ENCODE measurements at regions not wholly inside any gene's neighbourhood (a gene's known extent, or its start where the extent isn't known, plus 50 kb on each side); places are given as distances from the start of the nearest gene placed in this dataset.

DNA sequence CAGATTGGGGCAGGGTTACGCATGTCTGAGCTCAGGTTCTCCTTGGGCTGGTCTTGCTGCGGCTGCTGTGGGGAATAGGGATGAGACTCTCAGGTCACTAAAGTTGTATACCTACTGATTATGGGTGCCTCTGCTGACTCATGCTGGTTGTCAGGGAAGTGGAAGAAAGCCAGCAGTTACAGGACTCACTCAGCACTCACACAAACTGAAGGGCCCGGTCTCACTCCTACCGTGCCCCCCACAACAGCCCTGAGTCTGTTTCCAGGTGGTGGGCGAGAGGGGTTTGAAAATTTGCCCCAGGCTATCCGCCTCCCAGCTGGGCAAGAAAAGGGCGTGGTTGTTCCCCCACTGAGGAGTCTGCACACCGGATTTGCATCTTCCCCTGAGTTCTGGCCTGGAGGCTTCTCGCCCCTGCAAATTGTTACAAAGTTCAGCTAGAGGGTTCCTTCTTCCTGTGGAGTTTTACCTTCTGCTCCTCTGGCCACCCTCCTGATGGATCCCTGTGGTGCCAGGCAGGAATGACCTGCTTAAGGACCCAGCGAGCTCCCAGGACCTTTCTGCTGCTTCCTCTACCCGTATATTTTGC lies 659.2 kb downstream of the HDGFL1 start:
- Mint-ChIP-seq H3K36me3 (ENCODE audit: low read depth, unreplicated experiment) (peaks cover 4% of the 10 kb centered on the region), H3K4me3 (ENCODE audit: unreplicated experiment) (no peak overlapping the region), H3K27ac (ENCODE audit: unreplicated experiment) (no peak overlapping the region), H3K27me3 (ENCODE audit: unreplicated experiment) (no peaks in the 10 kb centered on the region), H3K4me1 (ENCODE audit: unreplicated experiment) (no peaks in the 10 kb centered on the region), H3K9me3 (ENCODE audit: unreplicated experiment) (no peaks in the 10 kb centered on the region)
- DNase-seq (ENCODE audit: low spot score) = no peak
- TF ChIP-seq, protein P1, sequence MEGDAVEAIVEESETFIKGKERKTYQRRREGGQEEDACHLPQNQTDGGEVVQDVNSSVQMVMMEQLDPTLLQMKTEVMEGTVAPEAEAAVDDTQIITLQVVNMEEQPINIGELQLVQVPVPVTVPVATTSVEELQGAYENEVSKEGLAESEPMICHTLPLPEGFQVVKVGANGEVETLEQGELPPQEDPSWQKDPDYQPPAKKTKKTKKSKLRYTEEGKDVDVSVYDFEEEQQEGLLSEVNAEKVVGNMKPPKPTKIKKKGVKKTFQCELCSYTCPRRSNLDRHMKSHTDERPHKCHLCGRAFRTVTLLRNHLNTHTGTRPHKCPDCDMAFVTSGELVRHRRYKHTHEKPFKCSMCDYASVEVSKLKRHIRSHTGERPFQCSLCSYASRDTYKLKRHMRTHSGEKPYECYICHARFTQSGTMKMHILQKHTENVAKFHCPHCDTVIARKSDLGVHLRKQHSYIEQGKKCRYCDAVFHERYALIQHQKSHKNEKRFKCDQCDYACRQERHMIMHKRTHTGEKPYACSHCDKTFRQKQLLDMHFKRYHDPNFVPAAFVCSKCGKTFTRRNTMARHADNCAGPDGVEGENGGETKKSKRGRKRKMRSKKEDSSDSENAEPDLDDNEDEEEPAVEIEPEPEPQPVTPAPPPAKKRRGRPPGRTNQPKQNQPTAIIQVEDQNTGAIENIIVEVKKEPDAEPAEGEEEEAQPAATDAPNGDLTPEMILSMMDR (IDR thresholded peaks at IDR 0.05; ENCODE audit: unreplicated experiment) = no peak

DNA sequence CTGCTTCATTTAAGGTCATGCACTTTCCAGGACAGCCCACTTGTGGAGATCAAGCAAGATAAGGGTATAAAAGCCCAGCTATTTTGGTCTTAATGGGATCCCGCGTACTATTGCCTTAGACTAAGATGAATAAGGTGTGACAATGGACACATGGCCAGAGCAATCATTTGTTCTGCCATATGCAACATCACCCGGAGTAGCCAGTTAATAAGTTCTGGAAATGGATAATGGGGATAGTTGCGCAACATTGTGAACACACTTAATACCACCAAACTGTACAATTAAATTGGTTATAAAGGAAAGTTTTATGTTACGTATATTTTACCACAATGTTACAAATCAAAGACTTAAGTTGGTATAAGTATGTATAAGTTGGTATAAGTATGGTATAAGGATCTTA lies 674.5 kb downstream of the HDGFL1 start:
- no peak for DNase-seq (ENCODE audit: low spot score)
- TF ChIP-seq, protein P1 (IDR thresholded peaks at IDR 0.05; ENCODE audit: unreplicated experiment) = no peak
- no peaks in the 10 kb centered on the region for H3K27me3 Mint-ChIP-seq (ENCODE audit: unreplicated experiment)
- H3K4me3 Mint-ChIP-seq (ENCODE audit: unreplicated experiment) = no peak overlapping the region
- no peaks in the 10 kb centered on the region for H3K9me3 Mint-ChIP-seq (ENCODE audit: unreplicated experiment)
- no peaks in the 10 kb centered on the region for H3K36me3 Mint-ChIP-seq (ENCODE audit: low read depth, unreplicated experiment)
- no peaks in the 10 kb centered on the region for H3K4me1 Mint-ChIP-seq (ENCODE audit: unreplicated experiment)
- H3K27ac Mint-ChIP-seq (ENCODE audit: unreplicated experiment) = no peak overlapping the region

DNA sequence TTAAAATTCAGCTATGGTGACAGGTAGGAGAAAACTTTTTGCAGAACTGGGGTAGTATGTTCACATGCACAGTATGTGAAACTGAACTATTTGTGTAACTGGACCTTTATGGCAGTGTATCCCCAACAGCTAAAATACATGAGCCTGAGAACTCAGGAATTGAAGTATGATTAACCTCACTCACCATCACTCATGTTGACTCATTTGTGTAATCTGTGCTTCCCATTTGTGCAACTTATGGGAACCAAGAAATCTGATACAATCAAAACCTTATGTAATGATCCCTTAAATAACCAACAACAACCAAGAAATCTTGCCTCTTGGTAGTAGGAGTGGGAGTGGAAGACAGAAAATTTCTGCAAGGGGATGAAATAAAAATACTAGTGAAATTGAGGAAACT lies 674.9 kb downstream of the HDGFL1 start:
- no peaks in the 10 kb centered on the region for H3K27me3 Mint-ChIP-seq (ENCODE audit: unreplicated experiment)
- H3K4me3 Mint-ChIP-seq (ENCODE audit: unreplicated experiment) = no peak overlapping the region
- no peak for DNase-seq (ENCODE audit: low spot score)
- H3K9me3 Mint-ChIP-seq (ENCODE audit: unreplicated experiment) = no peaks in the 10 kb centered on the region
- no peaks in the 10 kb centered on the region for H3K4me1 Mint-ChIP-seq (ENCODE audit: unreplicated experiment)
- TF ChIP-seq, protein P1 (IDR thresholded peaks at IDR 0.05; ENCODE audit: unreplicated experiment) = no peak
- no peak overlapping the region for H3K27ac Mint-ChIP-seq (ENCODE audit: unreplicated experiment)
- no peaks in the 10 kb centered on the region for H3K36me3 Mint-ChIP-seq (ENCODE audit: low read depth, unreplicated experiment)

DNA sequence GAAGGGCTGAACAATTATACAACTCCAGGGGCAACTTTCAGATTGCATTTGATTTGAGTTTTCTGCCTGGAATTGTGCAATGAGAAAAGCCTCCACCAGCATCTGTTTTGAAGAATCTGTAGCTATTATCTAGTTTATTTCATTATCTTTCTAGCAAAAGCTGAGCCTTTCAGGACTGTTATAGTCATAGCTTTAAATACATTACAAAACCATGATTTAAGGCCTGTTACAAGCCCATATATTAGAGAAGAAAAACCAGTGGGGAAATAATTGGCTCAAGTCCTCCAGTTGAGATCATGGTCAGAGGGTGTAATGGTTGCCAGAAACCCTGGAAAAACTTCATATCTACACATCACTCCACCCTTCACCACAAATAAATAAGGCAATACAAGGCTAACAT lies 676.2 kb downstream of the HDGFL1 start:
- Mint-ChIP-seq H3K4me1 (ENCODE audit: unreplicated experiment) (no peaks in the 10 kb centered on the region), H3K27ac (ENCODE audit: unreplicated experiment) (no peak overlapping the region), H3K9me3 (ENCODE audit: unreplicated experiment) (no peaks in the 10 kb centered on the region), H3K36me3 (ENCODE audit: low read depth, unreplicated experiment) (no peaks in the 10 kb centered on the region), H3K4me3 (ENCODE audit: unreplicated experiment) (no peak overlapping the region), H3K27me3 (ENCODE audit: unreplicated experiment) (no peaks in the 10 kb centered on the region)
- TF ChIP-seq, protein P1 (IDR thresholded peaks at IDR 0.05; ENCODE audit: unreplicated experiment) = no peak
- DNase-seq (ENCODE audit: low spot score) = no peak

DNA sequence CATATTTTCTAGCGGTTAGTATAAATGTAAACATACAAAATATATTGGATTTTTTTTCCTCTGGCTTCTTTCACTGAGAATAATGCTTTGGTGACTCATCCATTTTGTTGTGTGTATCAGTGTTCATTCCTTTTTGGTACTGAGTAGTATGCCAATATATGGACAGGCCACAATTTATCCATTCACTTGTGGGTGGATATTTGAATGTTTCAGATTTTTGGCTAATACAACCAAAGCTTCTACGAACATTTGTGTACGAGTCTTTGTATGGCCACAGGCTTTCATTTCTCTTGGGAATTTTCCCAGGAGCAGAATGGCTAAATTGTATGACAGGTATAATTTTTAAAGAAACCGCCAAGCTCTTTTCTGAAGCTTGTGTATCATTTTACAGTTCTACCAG lies 677.5 kb downstream of the HDGFL1 start:
- TF ChIP-seq, protein P1 (IDR thresholded peaks at IDR 0.05; ENCODE audit: unreplicated experiment) = no peak
- no peak overlapping the region for H3K4me3 Mint-ChIP-seq (ENCODE audit: unreplicated experiment)
- no peaks in the 10 kb centered on the region for H3K4me1 Mint-ChIP-seq (ENCODE audit: unreplicated experiment)
- no peak overlapping the region for H3K27ac Mint-ChIP-seq (ENCODE audit: unreplicated experiment)
- no peak for DNase-seq (ENCODE audit: low spot score)
- H3K9me3 Mint-ChIP-seq (ENCODE audit: unreplicated experiment) = no peaks in the 10 kb centered on the region
- H3K27me3 Mint-ChIP-seq (ENCODE audit: unreplicated experiment) = no peaks in the 10 kb centered on the region
- no peaks in the 10 kb centered on the region for H3K36me3 Mint-ChIP-seq (ENCODE audit: low read depth, unreplicated experiment)
